Activated CD8-positive, alpha-beta T cell treated with anti-CD3 and anti-CD28 coated beads for 36 hours (primary cell): ENCODE measurements at regions not wholly inside any gene's neighbourhood (a gene's known extent, or its start where the extent isn't known, plus 50 kb on each side); places are given as distances from the start of the nearest gene placed in this dataset.

Source experiments
- ATAC-seq: fragments of 200-7000 bp; cut with Tn5 transposase; one replicate; pipeline ENCODE4 v1.10.0; 2021; ENCODE audit warnings: mild to moderate bottlenecking, moderate library complexity
- CTCF ChIA-PET: fragments of 350-600 bp; sonication (Branson Sonifier 250); formaldehyde crosslinking; loops from one replicate; lab custom pipeline; 2021; ENCODE audit warnings: antibody characterized with exemption; lab: Charles Lee
- POLR2A ChIA-PET: fragments of 350-600 bp; sonication (Branson Sonifier 250); formaldehyde crosslinking; loops from one replicate; lab custom pipeline; 2021; ENCODE audit warnings: antibody characterized with exemption; lab: Charles Lee
- DNase-seq: peaks from one replicate; pipeline ENCODE4 v3.0.0-alpha.2; 2020
- H3K27ac Mint-ChIP-seq: one replicate; pipeline ENCODE4 v1.8.0; 2021; ENCODE audit warnings: mild to moderate bottlenecking, mixed read lengths
- H3K27me3 Mint-ChIP-seq: one replicate; pipeline ENCODE4 v1.8.0; 2021; ENCODE audit warnings: mixed read lengths
- H3K36me3 Mint-ChIP-seq: one replicate; pipeline ENCODE4 v1.8.0; 2021; ENCODE audit warnings: low read depth, mixed read lengths
- H3K4me1 Mint-ChIP-seq: one replicate; pipeline ENCODE4 v1.8.0; 2021; ENCODE audit warnings: low read depth, mixed read lengths
- H3K4me3 Mint-ChIP-seq: one replicate; pipeline ENCODE4 v1.8.0; 2021; ENCODE audit warnings: mild to moderate bottlenecking, moderate library complexity, mixed read lengths
- H3K9me3 Mint-ChIP-seq: one replicate; pipeline ENCODE4 v1.8.0; 2021; ENCODE audit warnings: mixed read lengths
- intact Hi-C: fragments of 100-400 bp; cut with micrococcal nuclease; formaldehyde crosslinking; loops from one replicate; pipeline ENCODE4 v1.10.0; 2022
- TF ChIP-seq, protein P1 (sequence below): fragments of 200-600 bp; IDR thresholded peaks from one replicate; pipeline ENCODE4 v1.8.0; 2022; ENCODE audit warnings: antibody characterized with exemption, mild to moderate bottlenecking

DNA sequence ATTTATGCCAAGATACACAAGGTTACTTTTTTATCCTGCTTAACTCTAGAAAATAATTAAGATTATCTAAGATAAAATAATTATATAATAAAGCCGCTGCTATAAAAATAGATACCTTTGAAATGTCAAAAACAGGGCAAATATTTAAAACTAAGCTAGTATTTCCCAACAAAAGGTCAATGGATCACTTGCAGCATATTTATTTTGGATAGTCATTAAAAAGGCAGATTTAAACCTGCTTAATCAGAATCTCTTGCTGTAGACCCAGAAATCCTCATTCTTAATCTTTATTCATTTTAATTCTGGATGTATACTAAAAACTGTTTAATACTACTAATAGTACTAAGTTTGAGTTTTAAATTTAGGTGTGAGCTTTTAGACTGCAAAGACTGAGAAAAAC, 139.0 kb upstream of the CWC22 start:
- ATAC-seq, result no peak
- Mint-ChIP-seq H3K4me1 (no peaks in the 10 kb centered on the region), H3K27ac (no peak overlapping the region), H3K4me3 (no peak overlapping the region), H3K36me3 (no peaks in the 10 kb centered on the region), H3K9me3 (no peaks in the 10 kb centered on the region), H3K27me3 (peaks cover 9% of the 10 kb centered on the region)
- no peak for DNase-seq
- TF ChIP-seq, protein P1, sequence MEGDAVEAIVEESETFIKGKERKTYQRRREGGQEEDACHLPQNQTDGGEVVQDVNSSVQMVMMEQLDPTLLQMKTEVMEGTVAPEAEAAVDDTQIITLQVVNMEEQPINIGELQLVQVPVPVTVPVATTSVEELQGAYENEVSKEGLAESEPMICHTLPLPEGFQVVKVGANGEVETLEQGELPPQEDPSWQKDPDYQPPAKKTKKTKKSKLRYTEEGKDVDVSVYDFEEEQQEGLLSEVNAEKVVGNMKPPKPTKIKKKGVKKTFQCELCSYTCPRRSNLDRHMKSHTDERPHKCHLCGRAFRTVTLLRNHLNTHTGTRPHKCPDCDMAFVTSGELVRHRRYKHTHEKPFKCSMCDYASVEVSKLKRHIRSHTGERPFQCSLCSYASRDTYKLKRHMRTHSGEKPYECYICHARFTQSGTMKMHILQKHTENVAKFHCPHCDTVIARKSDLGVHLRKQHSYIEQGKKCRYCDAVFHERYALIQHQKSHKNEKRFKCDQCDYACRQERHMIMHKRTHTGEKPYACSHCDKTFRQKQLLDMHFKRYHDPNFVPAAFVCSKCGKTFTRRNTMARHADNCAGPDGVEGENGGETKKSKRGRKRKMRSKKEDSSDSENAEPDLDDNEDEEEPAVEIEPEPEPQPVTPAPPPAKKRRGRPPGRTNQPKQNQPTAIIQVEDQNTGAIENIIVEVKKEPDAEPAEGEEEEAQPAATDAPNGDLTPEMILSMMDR, result no peak
- POLR2A ChIA-PET, result no interaction called here
- CTCF ChIA-PET, result no interaction called here
- intact Hi-C loops, result no loop called here

DNA sequence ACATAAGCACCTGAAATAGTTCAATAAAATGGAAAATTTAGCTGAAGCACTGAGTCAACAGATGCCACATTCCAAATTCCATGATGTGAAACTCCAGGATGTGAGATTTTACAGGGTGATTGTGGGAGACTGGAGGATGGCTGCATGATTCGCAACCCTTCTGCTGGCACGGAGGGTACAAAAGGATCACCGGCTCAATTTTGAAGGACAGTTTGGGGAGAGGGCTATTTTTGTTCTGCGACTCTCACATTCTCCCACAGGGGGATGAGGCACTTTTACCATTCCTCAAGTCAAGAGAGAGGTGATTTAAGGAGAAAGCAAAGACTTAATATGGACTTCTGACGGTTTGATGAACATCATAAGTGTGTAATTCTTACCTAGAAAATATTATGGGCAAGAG, 138.1 kb upstream of the CWC22 start:
- ChIA-PET POLR2A (no interaction called here), CTCF (no interaction called here)
- H3K4me3 Mint-ChIP-seq, result no peak overlapping the region
- DNase-seq (no peak), ATAC-seq (no peak)
- intact Hi-C loops, result no loop called here
- no peak overlapping the region for H3K27ac Mint-ChIP-seq
- TF ChIP-seq, protein P1, result no peak
- H3K4me1 Mint-ChIP-seq, result no peaks in the 10 kb centered on the region
- no peaks in the 10 kb centered on the region for H3K36me3 Mint-ChIP-seq
- H3K27me3 Mint-ChIP-seq, result peaks cover 10% of the 10 kb centered on the region
- no peaks in the 10 kb centered on the region for H3K9me3 Mint-ChIP-seq

DNA sequence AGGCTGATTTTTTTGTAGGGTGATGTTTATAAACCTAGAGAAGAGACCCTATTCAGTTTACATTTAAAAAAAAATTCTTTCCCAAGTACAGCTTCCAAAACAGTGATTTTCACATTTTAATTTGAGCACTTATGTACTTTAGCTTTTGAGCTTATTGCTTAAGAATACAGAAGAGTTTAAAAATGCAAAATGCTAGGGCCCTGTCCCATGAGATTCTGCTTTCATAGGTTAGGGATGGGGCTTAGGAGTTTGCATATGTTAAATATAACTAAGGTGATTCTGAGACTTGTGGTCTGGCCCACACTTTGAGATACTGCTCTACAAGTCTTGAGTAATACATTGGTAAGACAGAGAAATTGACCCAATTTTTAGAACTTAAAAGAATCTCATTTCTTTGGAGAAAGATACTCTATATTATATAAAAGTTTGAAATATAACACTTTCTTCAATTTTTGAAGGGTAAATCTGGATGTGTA, 137.3 kb upstream of the CWC22 start:
- H3K36me3 Mint-ChIP-seq, result no peaks in the 10 kb centered on the region
- no peak overlapping the region for H3K27ac Mint-ChIP-seq
- TF ChIP-seq, protein P1, result no peak
- H3K9me3 Mint-ChIP-seq, result no peaks in the 10 kb centered on the region
- intact Hi-C loops, result no loop called here
- ATAC-seq (no peak), DNase-seq (no peak)
- ChIA-PET CTCF (no interaction called here), POLR2A (no interaction called here)
- H3K4me3 Mint-ChIP-seq, result no peak overlapping the region
- H3K4me1 Mint-ChIP-seq, result no peaks in the 10 kb centered on the region
- H3K27me3 Mint-ChIP-seq, result peaks cover 10% of the 10 kb centered on the region

DNA sequence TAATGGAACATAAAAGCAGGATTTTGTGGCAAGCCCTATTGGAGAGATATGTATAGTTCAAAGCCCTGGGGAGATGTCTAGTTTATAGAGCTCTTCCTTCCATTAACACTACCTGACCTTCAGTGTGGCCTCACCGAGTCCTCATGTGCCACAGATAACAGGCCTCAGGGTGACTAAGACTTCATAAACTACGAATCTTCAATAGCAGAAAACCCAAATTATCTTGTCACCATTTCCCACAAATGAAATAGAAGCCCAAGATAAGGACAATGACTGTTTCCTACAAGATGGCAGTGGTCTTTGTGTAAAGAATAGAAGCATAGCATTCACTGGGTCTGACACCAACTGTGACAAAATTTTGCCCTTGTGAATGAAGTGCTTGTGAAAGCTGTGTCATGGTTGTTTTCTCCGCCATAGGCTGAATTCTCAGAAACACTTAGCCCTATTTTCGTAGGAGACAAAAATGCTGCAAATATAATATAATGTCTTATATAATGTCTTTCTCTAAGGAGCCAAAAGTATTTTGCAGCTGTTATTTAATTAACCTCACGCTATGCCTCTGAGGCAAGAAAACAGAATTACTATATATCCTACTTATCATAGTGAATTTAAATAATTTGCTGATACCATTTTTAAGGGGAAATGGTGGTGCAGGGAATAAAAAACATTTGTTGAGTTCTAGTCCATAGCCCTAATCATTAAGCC, 136.7 kb upstream of the CWC22 start:
- ChIA-PET POLR2A (no interaction called here), CTCF (no interaction called here)

DNA sequence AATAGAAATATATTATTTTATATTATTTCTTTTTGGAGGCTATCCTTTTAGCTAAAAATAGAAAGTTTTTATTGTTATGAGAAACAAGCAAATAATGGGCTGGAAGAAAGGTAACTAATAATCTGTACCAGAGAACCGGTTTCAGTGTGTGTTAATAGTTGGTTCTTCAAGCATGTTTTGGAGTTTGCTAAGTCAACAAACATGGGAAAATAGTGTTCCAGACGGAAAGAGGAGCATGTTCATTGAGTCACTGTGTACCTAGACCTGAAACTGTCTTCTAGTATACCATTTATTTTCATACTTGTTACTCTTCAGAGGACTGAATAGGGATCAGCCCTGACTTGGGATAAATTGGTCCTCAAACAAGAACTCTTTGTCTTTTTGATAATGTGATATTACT, 134.5 kb upstream of the CWC22 start:
- Mint-ChIP-seq H3K27me3 (peaks cover 10% of the 10 kb centered on the region), H3K9me3 (no peaks in the 10 kb centered on the region)

More for the DNA sequence above, 136.7 kb upstream of the CWC22 start:
- TF ChIP-seq, protein P1, result no peak
- H3K27ac Mint-ChIP-seq, result no peak overlapping the region
- no peaks in the 10 kb centered on the region for H3K36me3 Mint-ChIP-seq
- intact Hi-C loops, result no loop called here
- no peak overlapping the region for H3K4me3 Mint-ChIP-seq
- no peaks in the 10 kb centered on the region for H3K4me1 Mint-ChIP-seq
- DNase-seq, result no peak
- H3K27me3 Mint-ChIP-seq, result peaks cover 10% of the 10 kb centered on the region
- no peak for ATAC-seq
- no peaks in the 10 kb centered on the region for H3K9me3 Mint-ChIP-seq

More for the DNA sequence above, 134.5 kb upstream of the CWC22 start:
- no peaks in the 10 kb centered on the region for H3K36me3 Mint-ChIP-seq
- no peak overlapping the region for H3K27ac Mint-ChIP-seq
- intact Hi-C loops, result no loop called here
- no peaks in the 10 kb centered on the region for H3K4me1 Mint-ChIP-seq
- TF ChIP-seq, protein P1, result no peak
- DNase-seq, result no peak
- CTCF ChIA-PET, result no interaction called here
- no peak for ATAC-seq
- H3K4me3 Mint-ChIP-seq, result no peak overlapping the region
- POLR2A ChIA-PET, result no interaction called here
